ENCODE measurements at regions not wholly inside any gene's neighbourhood (a gene's known extent, or its start where the extent isn't known, plus 50 kb on each side); places are given as distances from the start of the nearest gene placed in this dataset.

DNA sequence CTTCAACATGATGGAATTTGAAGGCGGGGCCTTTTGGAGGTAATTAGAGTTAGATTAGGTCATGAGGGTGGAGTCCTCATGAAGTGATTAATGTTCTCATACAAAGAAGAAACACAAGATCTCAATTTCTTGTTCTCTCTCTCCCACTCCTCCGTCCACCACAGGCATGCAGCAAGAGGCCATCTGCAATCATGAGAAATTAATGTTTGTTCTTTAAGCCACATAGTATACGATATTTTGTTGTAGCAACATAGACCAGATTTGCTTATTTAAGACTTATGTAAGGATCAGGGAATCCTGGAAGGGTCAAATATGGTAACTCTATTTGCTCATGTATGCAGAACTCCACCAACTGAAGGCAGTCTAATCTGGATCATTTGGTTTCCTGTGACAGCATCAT is 429.0 kb downstream of the LRIG3 start:
- no peak for TF ChIP-seq CTCF (IDR thresholded peaks at IDR 0.05)
- no peak for TF ChIP-seq SMC3 (IDR thresholded peaks at IDR 0.05; ENCODE audit: low read depth, low read length)
- TF ChIP-seq TAF1 (IDR thresholded peaks at IDR 0.05; ENCODE audit: borderline replicate concordance, low read depth, low read length), result no peak
- TF ChIP-seq RAD21 (IDR thresholded peaks at IDR 0.05; ENCODE audit: low read length), result no peak
- no peak for TF ChIP-seq ELF1 (IDR thresholded peaks at IDR 0.05)
